HG03108 (cell line): ENCODE measurements at regions not wholly inside any gene's neighbourhood (a gene's known extent, or its start where the extent isn't known, plus 50 kb on each side); places are given as distances from the start of the nearest gene placed in this dataset.
"Not testable (repeated sequence)": the region's sequence is repeated elsewhere in the genome, so short reads cannot be mapped to it uniquely, and the experiment has no call there.

Experiments used
- ATAC-seq: cut with Tn5 transposase; IDR thresholded peaks from one replicate; pipeline ENCODE4 v1.9.1; 2021; ENCODE audit warnings: moderate library complexity; ENCODE audit not compliant: unreplicated experiment

GRCh38 chr3:150303768-150304167 lies 104.3 kb upstream of the TSC22D2 start:
- no peak for ATAC-seq

GRCh38 chr3:150302246-150302645 lies 105.9 kb upstream of the TSC22D2 start:
- no peak for ATAC-seq

GRCh38 chr3:150300852-150301517 lies 107.1 kb upstream of the TSC22D2 start:
- ATAC-seq = no peak

- ATAC-seq = no peak
Observed at GRCh38 chr3:150300388-150300787, 107.7 kb upstream of the TSC22D2 start.

- ATAC-seq = no peak
Observed at GRCh38 chr3:150299201-150299600, 108.9 kb upstream of the TSC22D2 start.

GRCh38 chr3:150296966-150297365 lies 111.1 kb upstream of the TSC22D2 start:
- ATAC-seq = no peak

- no peak for ATAC-seq
Observed at GRCh38 chr3:150296123-150296735, 111.9 kb upstream of the TSC22D2 start.

- no peak for ATAC-seq
Observed at GRCh38 chr3:150293401-150294001, 114.6 kb upstream of the TSC22D2 start.

GRCh38 chr3:150292891-150293290 lies 115.2 kb upstream of the TSC22D2 start:
- ATAC-seq = no peak

- ATAC-seq = no peak
Observed at GRCh38 chr3:150291515-150291914, 116.6 kb upstream of the TSC22D2 start.

GRCh38 chr3:150286390-150287147 lies 121.5 kb upstream of the TSC22D2 start:
- peak; percentile 78 for ATAC-seq

GRCh38 chr3:150285601-150286000 lies 122.5 kb upstream of the TSC22D2 start:
- no peak for ATAC-seq

- ATAC-seq = no peak
Observed at GRCh38 chr3:150278843-150279381, 129.2 kb upstream of the TSC22D2 start.

GRCh38 chr3:150278195-150278594 lies 129.9 kb upstream of the TSC22D2 start:
- no peak for ATAC-seq

GRCh38 chr3:150277444-150277843 lies 130.7 kb upstream of the TSC22D2 start:
- no peak for ATAC-seq

GRCh38 chr3:150275941-150276340 lies 132.2 kb upstream of the TSC22D2 start:
- no peak for ATAC-seq

GRCh38 chr3:150274372-150274771 lies 133.7 kb upstream of the TSC22D2 start:
- ATAC-seq = no peak

GRCh38 chr3:150273396-150273795 lies 134.7 kb upstream of the TSC22D2 start:
- ATAC-seq = no peak

- no peak for ATAC-seq
Observed at GRCh38 chr3:150271591-150271960, 136.5 kb upstream of the TSC22D2 start.

- ATAC-seq = no peak
Observed at GRCh38 chr3:150270883-150271590, 137.1 kb upstream of the TSC22D2 start.

GRCh38 chr3:150270444-150270843 lies 137.7 kb upstream of the TSC22D2 start:
- ATAC-seq = not testable (repeated sequence)
